PC-9 (cell line): ENCODE measurements at regions not wholly inside any gene's neighbourhood (a gene's known extent, or its start where the extent isn't known, plus 50 kb on each side); places are given as distances from the start of the nearest gene placed in this dataset.

Experiments
- BruUV-seq: library from RNA; stranded (reverse); fragments of 400-500 nt; replicated peaks from 2 replicates; lab custom pipeline; 2021; lab: Mats Ljungman, UMichigan
- CTCF ChIA-PET: fragments of 300-600 bp; sonication (Branson Sonifier 250); formaldehyde crosslinking; loops from one replicate; lab custom pipeline; 2022; ENCODE audit warnings: antibody characterized with exemption; lab: Charles Lee
- POLR2A ChIA-PET: fragments of 300-600 bp; sonication (Branson Sonifier 250); formaldehyde crosslinking; loops from one replicate; lab custom pipeline; 2022; ENCODE audit warnings: antibody characterized with exemption; ENCODE audit not compliant: unreplicated experiment; lab: Charles Lee
- DNase-seq, 2 experiments: peaks; one replicate each; pipeline versions ENCODE4 v3.0.0 to v3.0.0-alpha.2; 2015 to 2022; ENCODE audit warnings: mixed read lengths in 1 of 2
- H2AFZ ChIP-seq: fragments of 200-600 bp; sonication (generic); 2 replicates; pipeline ENCODE4 v1.8.1; 2017; ENCODE audit warnings: antibody characterized with exemption
- H3F3A ChIP-seq: fragments of 200-600 bp; sonication (generic); 2 replicates; pipeline ENCODE4 v1.8.1; 2017; ENCODE audit warnings: antibody characterized with exemption, mild to moderate bottlenecking, low read depth; ENCODE audit not compliant: insufficient read depth
- H3K27ac ChIP-seq: fragments of 200-600 bp; sonication (generic); 2 replicates; pipeline ENCODE4 v1.6.1; 2016; ENCODE audit warnings: mixed run types
- H3K27me3 ChIP-seq: fragments of 200-600 bp; sonication (generic); 2 replicates; pipeline ENCODE4 v1.6.1; 2016; ENCODE audit warnings: low read depth, mixed run types; ENCODE audit not compliant: insufficient read depth
- H3K36me3 ChIP-seq: fragments of 200-600 bp; sonication (generic); 2 replicates; pipeline ENCODE4 v1.6.1; 2016; ENCODE audit warnings: low read depth, mixed run types
- H3K4me1 ChIP-seq: fragments of 200-600 bp; sonication (generic); replicated peaks from 2 replicates; pipeline ENCODE4 v1.6.1; 2016; ENCODE audit warnings: mixed run types; ENCODE audit not compliant: insufficient read depth
- H3K4me2 ChIP-seq: fragments of 200-600 bp; sonication (generic); 2 replicates; pipeline ENCODE4 v1.6.1; 2017; ENCODE audit warnings: mixed run types
- H3K4me3 ChIP-seq: fragments of 200-600 bp; sonication (generic); 2 replicates; pipeline ENCODE4 v1.6.1; 2016; ENCODE audit warnings: mixed run types
- H3K79me2 ChIP-seq: fragments of 200-600 bp; sonication (generic); 2 replicates; pipeline ENCODE4 v1.6.1; 2017; ENCODE audit warnings: low read depth, mixed run types
- H3K9me2 ChIP-seq: fragments of 200-600 bp; sonication (generic); 2 replicates; pipeline ENCODE4 v1.8.1; 2017; ENCODE audit warnings: mild to moderate bottlenecking; ENCODE audit not compliant: insufficient read depth
- H3K9me3 ChIP-seq: fragments of 200-600 bp; sonication (generic); 2 replicates; pipeline ENCODE4 v1.8.1; 2016; ENCODE audit warnings: low read depth; ENCODE audit not compliant: insufficient read depth
- H4K20me1 ChIP-seq: fragments of 200-600 bp; sonication (generic); 2 replicates; pipeline ENCODE4 v1.8.1; 2017; ENCODE audit not compliant: insufficient read depth
- CTCF ChIP-seq: fragments of 200-600 bp; sonication (generic); conservative IDR thresholded peaks from 2 replicates; pipeline ENCODE4 v1.6.1; 2017; ENCODE audit warnings: mixed run types, antibody characterized with exemption, mild to moderate bottlenecking, moderate library complexity
- EZH2 ChIP-seq: fragments of 200-600 bp; sonication (generic); IDR thresholded peaks from 2 replicates; pipeline ENCODE4 v1.8.0; 2017; ENCODE audit warnings: antibody characterized with exemption, low read depth
- intact Hi-C: fragments of 100-400 bp; cut with micrococcal nuclease; formaldehyde crosslinking; loops from one replicate; pipeline ENCODE4 v1.10.0; 2022; ENCODE audit not compliant: unreplicated experiment

DNA sequence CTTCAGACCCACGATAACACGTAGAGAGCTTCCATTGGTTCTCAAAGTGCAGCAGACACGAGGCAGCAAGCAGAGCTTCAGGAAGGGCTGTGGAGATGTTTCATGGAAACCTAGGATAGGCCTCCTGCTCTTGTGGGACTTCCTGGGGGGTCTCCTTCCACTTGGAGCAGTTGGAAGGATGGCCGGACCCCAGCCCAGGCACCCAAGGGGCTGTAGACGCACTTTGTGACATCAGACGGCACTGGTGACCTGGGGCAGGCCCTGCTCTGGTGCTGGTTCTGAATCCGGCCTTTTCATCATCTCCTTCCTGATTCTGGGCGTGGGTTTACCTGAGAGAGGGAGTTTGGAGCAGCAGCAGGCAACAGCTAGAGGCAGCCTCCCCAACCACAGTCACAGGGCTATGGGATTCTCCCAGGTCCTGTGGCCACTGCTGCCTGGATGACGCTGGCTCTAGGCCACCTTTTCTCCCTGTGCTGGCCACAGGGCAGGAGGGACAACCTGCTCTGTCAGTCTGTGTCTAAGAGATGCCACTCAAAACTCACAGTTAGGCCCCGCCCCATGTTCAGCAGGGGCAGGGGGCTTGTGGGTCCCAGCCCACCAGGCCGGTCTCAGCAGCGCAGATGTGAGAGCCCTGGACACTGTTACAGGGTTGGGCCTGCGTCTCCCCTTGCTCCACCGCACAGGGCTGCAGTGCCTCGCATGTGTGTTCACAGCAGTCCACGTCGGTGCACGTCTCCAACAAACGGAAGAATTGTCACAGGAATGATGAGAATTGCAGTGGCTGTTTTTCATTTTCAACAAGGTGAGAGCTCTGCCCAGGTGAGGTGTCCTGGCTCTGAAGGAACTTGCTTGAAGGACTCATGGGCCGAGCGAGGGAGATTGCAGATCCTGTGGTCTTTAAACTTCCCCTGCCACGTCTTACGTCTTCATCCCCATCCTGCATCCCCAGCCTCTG, 569.3 kb downstream of the TCERG1L start:
- H3K27ac ChIP-seq: no peak overlapping the region
- no peak overlapping the region for H3K4me3 ChIP-seq
- H3K27me3 ChIP-seq: peaks cover 28% of the 10 kb centered on the region
- H3K4me2 ChIP-seq: no peak overlapping the region
- no peaks in the 10 kb centered on the region for H4K20me1 ChIP-seq
- no peaks in the 10 kb centered on the region for H3F3A ChIP-seq
- no peak overlapping the region for H2AFZ ChIP-seq
- intact Hi-C loops: no loop called here
- H3K9me2 ChIP-seq: no peaks in the 10 kb centered on the region
- no peaks in the 10 kb centered on the region for H3K9me3 ChIP-seq
- TF ChIP-seq EZH2 (no peak), CTCF (no peak)
- POLR2A ChIA-PET: no interaction called here
- no peaks in the 10 kb centered on the region for H3K4me1 ChIP-seq
- no peaks in the 10 kb centered on the region for H3K79me2 ChIP-seq
- no peaks in the 10 kb centered on the region for H3K36me3 ChIP-seq
- DNase-seq: no peak
- no TSS peak for BruUV-seq
- CTCF ChIA-PET: no interaction called here

DNA sequence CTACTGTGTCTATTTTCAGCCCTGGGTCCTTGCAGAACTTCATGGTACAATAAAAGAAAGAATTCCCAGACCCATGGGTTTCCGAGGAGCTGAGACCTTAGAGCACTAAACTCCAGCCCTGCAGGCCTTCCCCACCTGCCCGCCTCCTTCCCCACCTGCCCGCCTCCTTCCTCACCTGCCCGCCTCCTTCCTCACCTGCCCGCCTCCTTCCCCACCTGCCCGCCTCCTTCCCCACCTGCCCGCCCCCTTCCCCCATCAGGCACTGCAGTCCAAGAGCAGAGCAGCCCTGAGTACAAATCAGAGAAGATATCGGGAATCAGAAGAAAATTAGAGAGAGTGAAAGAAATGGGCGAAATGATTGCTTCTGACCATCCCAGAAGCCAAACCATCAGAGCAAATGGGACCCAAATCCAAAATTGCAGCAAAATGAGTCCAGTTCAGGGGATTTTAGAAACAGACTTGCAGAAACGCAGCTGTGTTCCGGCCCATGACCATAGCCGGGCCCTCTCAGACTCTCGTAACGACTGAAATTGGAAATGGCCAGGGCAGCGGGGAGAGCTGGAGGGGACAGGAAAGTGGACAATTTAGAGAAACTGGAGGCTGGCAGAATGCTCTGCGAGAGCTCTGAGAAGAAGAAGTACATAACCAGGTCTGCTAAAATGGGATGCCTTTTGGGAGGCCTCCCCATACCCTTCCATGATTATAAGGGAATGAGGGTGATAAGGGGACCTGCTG, 568.4 kb downstream of the TCERG1L start:
- no peak overlapping the region for H2AFZ ChIP-seq
- H4K20me1 ChIP-seq: no peaks in the 10 kb centered on the region
- TF ChIP-seq CTCF (no peak), EZH2 (no peak)
- no peaks in the 10 kb centered on the region for H3K36me3 ChIP-seq
- peaks cover 38% of the 10 kb centered on the region for H3K27me3 ChIP-seq
- no peaks in the 10 kb centered on the region for H3F3A ChIP-seq
- CTCF ChIA-PET: no interaction called here
- no peak overlapping the region for H3K27ac ChIP-seq
- H3K9me2 ChIP-seq: no peaks in the 10 kb centered on the region
- H3K4me1 ChIP-seq: no peaks in the 10 kb centered on the region
- no peak for DNase-seq
- H3K9me3 ChIP-seq: no peaks in the 10 kb centered on the region
- intact Hi-C loops: no loop called here
- no peak overlapping the region for H3K4me2 ChIP-seq
- H3K79me2 ChIP-seq: no peaks in the 10 kb centered on the region
- POLR2A ChIA-PET: no interaction called here
- BruUV-seq: no TSS peak
- no peak overlapping the region for H3K4me3 ChIP-seq

DNA sequence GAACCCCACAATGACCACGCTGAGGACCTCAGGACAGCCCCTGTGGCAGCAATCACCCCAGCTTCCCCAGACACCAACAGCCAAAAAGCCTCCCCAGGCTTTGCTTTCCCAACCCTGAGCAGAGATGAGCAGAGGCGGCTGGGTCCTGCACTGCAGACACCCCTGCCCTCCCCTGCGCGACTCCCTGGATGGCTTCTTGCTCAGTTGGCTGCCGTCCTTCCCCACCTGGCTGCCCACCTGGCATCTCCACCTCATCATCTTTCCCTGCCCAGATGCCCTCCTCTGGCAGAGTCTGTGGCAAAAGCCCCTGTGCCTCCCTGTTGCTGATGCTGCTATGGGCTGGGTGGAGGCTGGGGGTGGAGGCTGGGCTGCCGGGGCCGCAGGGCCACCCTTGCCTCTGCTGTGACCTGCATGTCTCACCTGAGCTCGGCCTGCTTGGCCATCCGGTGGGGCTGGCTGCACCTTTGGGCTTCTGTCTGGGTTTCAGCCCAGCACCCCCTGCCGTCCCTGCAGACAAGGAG, 567.7 kb downstream of the TCERG1L start:
- intact Hi-C loops: no loop called here
- no peak overlapping the region for H3K27ac ChIP-seq
- H3K9me3 ChIP-seq: no peaks in the 10 kb centered on the region
- no peak overlapping the region for H3K4me2 ChIP-seq
- ChIA-PET POLR2A (no interaction called here), CTCF (no interaction called here)
- H3K4me1 ChIP-seq: no peaks in the 10 kb centered on the region
- no peaks in the 10 kb centered on the region for H3K9me2 ChIP-seq
- no peak overlapping the region for H2AFZ ChIP-seq
- DNase-seq: no peak
- no peaks in the 10 kb centered on the region for H3F3A ChIP-seq
- no peaks in the 10 kb centered on the region for H3K79me2 ChIP-seq
- no peak for TF ChIP-seq CTCF
- TF ChIP-seq EZH2: no peak
- peaks cover 45% of the 10 kb centered on the region for H3K27me3 ChIP-seq
- H4K20me1 ChIP-seq: no peaks in the 10 kb centered on the region
- BruUV-seq: no TSS peak
- no peak overlapping the region for H3K4me3 ChIP-seq
- no peaks in the 10 kb centered on the region for H3K36me3 ChIP-seq
